Neuronal stem cell (in vitro differentiated cells): ENCODE measurements at regions not wholly inside any gene's neighbourhood (a gene's known extent, or its start where the extent isn't known, plus 50 kb on each side); places are given as distances from the start of the nearest gene placed in this dataset.

ENCODE experiments used
- DNase-seq: peaks from one replicate; pipeline ENCODE4 v3.0.0-alpha.2; 2013; ENCODE audit warnings: low spot score
- H2AFZ ChIP-seq: one replicate; pipeline ENCODE4 v1.6.1; 2013; ENCODE audit warnings: mild to moderate bottlenecking, low read length, inconsistent platforms
- H2AK5ac ChIP-seq: 2 replicates; pipeline ENCODE4 v1.6.1; 2013; ENCODE audit warnings: low read depth, mild to moderate bottlenecking, inconsistent platforms, low read length, moderate library complexity, mixed read lengths
- H2BK120ac ChIP-seq: 2 replicates; pipeline ENCODE4 v1.6.1; 2013; ENCODE audit warnings: low read depth, mild to moderate bottlenecking, inconsistent platforms, low read length, moderate library complexity, mixed read lengths
- H2BK12ac ChIP-seq: one replicate; pipeline ENCODE4 v1.6.1; 2013; ENCODE audit warnings: low read length, inconsistent platforms
- H2BK15ac ChIP-seq: 2 replicates; pipeline ENCODE4 v1.6.1; 2013; ENCODE audit warnings: mild to moderate bottlenecking, low read length, inconsistent platforms, mixed read lengths
- H2BK5ac ChIP-seq: one replicate; pipeline ENCODE4 v1.6.1; 2013; ENCODE audit warnings: inconsistent platforms, mild to moderate bottlenecking, low read length, moderate library complexity
- H3K14ac ChIP-seq: one replicate; pipeline ENCODE4 v1.6.1; 2013; ENCODE audit warnings: low read length, inconsistent platforms
- H3K18ac ChIP-seq: 2 replicates; pipeline ENCODE4 v1.6.1; 2013; ENCODE audit warnings: low read length, inconsistent platforms
- H3K23ac ChIP-seq: 2 replicates; pipeline ENCODE4 v1.6.1; 2013; ENCODE audit warnings: low read depth, mild to moderate bottlenecking, mixed read lengths, low read length, inconsistent platforms; ENCODE audit not compliant: poor library complexity
- H3K27ac ChIP-seq: replicated peaks from 3 replicates; pipeline ENCODE4 v1.5.1; 2013; ENCODE audit warnings: low read length, inconsistent platforms
- H3K27me3 ChIP-seq, 3 experiments: 2 replicates each; pipeline ENCODE4 v1.6.1; 2013; ENCODE audit warnings: low read length in 3 of 3, mild to moderate bottlenecking in 2 of 3, inconsistent platforms in 1 of 3, low read depth in 1 of 3, mixed read lengths in 1 of 3, moderate library complexity in 1 of 3; ENCODE audit not compliant: control insufficient read depth in 3 of 3, insufficient read depth in 3 of 3
- H3K36me3 ChIP-seq, 2 donors: replicated peaks in 1 of 2; 2 replicates each; pipeline ENCODE4 v1.6.1; 2013; ENCODE audit warnings: low read length in 2 of 2; ENCODE audit not compliant: control insufficient read depth in 2 of 2, insufficient read depth in 2 of 2
- H3K4ac ChIP-seq: 2 replicates; pipeline ENCODE4 v1.6.1; 2013; ENCODE audit warnings: inconsistent platforms, mild to moderate bottlenecking, low read length, moderate library complexity
- H3K4me1 ChIP-seq, 2 donors: 1 replicate in 1 of 2; 2 replicates in 1 of 2; pipeline ENCODE4 v1.6.1; 2013; ENCODE audit warnings: low read length in 2 of 2, low read depth in 1 of 2; ENCODE audit not compliant: control insufficient read depth in 2 of 2, insufficient read depth in 1 of 2
- H3K4me2 ChIP-seq: one replicate; pipeline ENCODE4 v1.6.1; 2013; ENCODE audit warnings: mild to moderate bottlenecking, low read length, inconsistent platforms; ENCODE audit not compliant: insufficient read depth, poor library complexity, severe bottlenecking
- H3K4me3 ChIP-seq, 2 donors: 2 replicates each; pipeline ENCODE4 v1.5.1; 2013; ENCODE audit warnings: low read length in 2 of 2, mild to moderate bottlenecking in 2 of 2, inconsistent platforms in 1 of 2, moderate library complexity in 1 of 2
- H3K79me1 ChIP-seq: one replicate; pipeline ENCODE4 v1.6.1; 2013; ENCODE audit warnings: low read depth, mild to moderate bottlenecking, inconsistent platforms, low read length, moderate library complexity
- H3K9ac ChIP-seq: one replicate; pipeline ENCODE4 v1.6.1; 2013; ENCODE audit warnings: mild to moderate bottlenecking, low read depth, low read length, inconsistent platforms; ENCODE audit not compliant: poor library complexity
- H3K9me3 ChIP-seq, 2 donors: replicated peaks in 1 of 2; 2 replicates each; pipeline versions ENCODE3 to v1.6.1; 2013; ENCODE audit warnings: low read length in 2 of 2, mild to moderate bottlenecking in 2 of 2, inconsistent platforms in 1 of 2, low read depth in 1 of 2, mixed read lengths in 1 of 2, moderate library complexity in 1 of 2; ENCODE audit not compliant: control insufficient read depth in 2 of 2, insufficient read depth in 1 of 2
- H4K8ac ChIP-seq: one replicate; pipeline ENCODE4 v1.6.1; 2013; ENCODE audit warnings: low read depth, mild to moderate bottlenecking, inconsistent platforms, low read length, moderate library complexity
- H4K91ac ChIP-seq: one replicate; pipeline ENCODE4 v1.6.1; 2013; ENCODE audit warnings: low read length, low read depth, mild to moderate bottlenecking, inconsistent platforms; ENCODE audit not compliant: poor library complexity
- WGBS, 2 donors: extraction: QIAGEN DNeasy Blood & Tissue Kit; methylation state at CpG; one replicate each; pipeline ENCODE4 v1.1.7; 2013; ENCODE audit warnings: missing lambda C conversion rate in 2 of 2, mixed read lengths in 1 of 2; ENCODE audit not compliant: insufficient read length in 2 of 2, insufficient replicate concordance in 1 of 2; ENCODE audit errors: extremely low coverage in 2 of 2; 5-methylcytosine and 5-hydroxymethylcytosine counted together

GRCh38 chr22:44423556-44424358, 74.3 kb downstream of the RTL6 start:
- Histone ChIP-seq H3K9me3 (no peaks in the 10 kb centered on the region), H2BK120ac (no peak overlapping the region), H2BK12ac (no peak overlapping the region), H3K23ac (no peak overlapping the region), H2AFZ (no peak overlapping the region), H3K4me3 (no peak overlapping the region), H2AK5ac (peak overlapping the region; percentile 32), H3K4me2 (no peak overlapping the region), H2BK15ac (no peak overlapping the region), H3K27ac (no peak overlapping the region), H4K8ac (no peak overlapping the region), H3K4me1 (peaks cover 3 to 11% of the 10 kb centered on the region in 2 donors), H3K79me1 (no peaks in the 10 kb centered on the region), H3K27me3 (no peaks in the 10 kb centered on the region), H3K18ac (no peak overlapping the region), H4K91ac (no peak overlapping the region), H3K36me3 (no peaks in the 10 kb centered on the region), H2BK5ac (no peak overlapping the region), H3K9ac (no peak overlapping the region), H3K14ac (no peak overlapping the region), H3K4ac (no peak overlapping the region)
- DNase-seq: no peak
- no CpG with 5 or more reads among the region's 14 CpGs for WGBS, 2 donors

DNA sequence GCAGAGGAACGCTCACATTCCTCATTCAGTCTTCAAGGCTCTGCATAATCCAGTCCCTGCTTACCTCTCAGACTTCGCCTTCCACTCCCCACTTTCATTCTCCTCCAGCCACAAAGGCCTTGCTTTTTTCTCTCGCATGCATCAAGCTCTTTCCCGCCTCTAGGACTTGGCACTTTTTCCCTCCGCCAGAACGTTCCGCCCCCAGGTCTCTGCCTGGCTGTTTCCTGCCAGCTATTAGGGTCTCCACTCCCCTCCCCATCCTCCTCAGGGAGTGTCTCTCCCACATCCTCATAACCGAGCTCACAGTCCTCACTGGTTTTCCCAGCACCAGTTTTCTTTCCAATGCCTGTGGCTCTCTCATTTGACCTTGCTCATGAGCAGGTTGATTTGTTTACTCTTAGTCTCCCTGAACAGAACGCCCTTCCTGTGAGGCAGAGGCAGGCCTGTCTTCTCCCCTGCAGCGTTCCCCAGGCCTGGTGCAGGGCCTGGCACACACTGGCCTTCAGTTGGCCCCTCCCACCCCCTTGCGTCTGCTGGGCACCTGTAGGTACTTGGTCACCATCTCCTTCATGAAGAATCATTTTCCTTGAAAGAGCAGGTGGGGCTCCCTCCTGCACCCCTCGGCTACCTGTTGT, 75.2 kb downstream of the RTL6 start:
- no CpG with 5 or more reads among the region's 12 CpGs for WGBS, 2 donors

GRCh38 chr22:44419429-44419828, 78.6 kb downstream of the RTL6 start:
- Histone ChIP-seq H3K4me2 (no peak overlapping the region), H3K27me3 (no peaks in the 10 kb centered on the region), H3K18ac (no peak overlapping the region), H3K27ac (no peak overlapping the region), H4K91ac (no peak overlapping the region), H3K9ac (no peak overlapping the region), H3K9me3 (no peaks in the 10 kb centered on the region), H3K4me1 (peaks cover 2 to 3% of the 10 kb centered on the region in 2 donors), H2AFZ (no peak overlapping the region), H2BK12ac (no peak overlapping the region), H2BK5ac (no peak overlapping the region), H3K79me1 (no peaks in the 10 kb centered on the region), H3K36me3 (no peaks in the 10 kb centered on the region), H2AK5ac (no peak overlapping the region), H4K8ac (no peak overlapping the region), H3K14ac (no peak overlapping the region), H2BK15ac (no peak overlapping the region), H3K4ac (no peak overlapping the region), H2BK120ac (no peak overlapping the region), H3K23ac (no peak overlapping the region), H3K4me3 (no peak overlapping the region)
- WGBS, 2 donors: no CpG with 5 or more reads among the region's 1 CpG
- DNase-seq: no peak

More for the DNA sequence above, 75.2 kb downstream of the RTL6 start:
- no peak overlapping the region for H2AK5ac ChIP-seq
- no peak overlapping the region for H3K23ac ChIP-seq
- H3K9ac ChIP-seq: no peak overlapping the region
- no peak overlapping the region for H2BK5ac ChIP-seq
- H4K91ac ChIP-seq: no peak overlapping the region
- H2AFZ ChIP-seq: peak overlapping the region; percentile 19
- H3K4me3 ChIP-seq: no peak overlapping the region
- no peak overlapping the region for H3K4ac ChIP-seq
- no peak overlapping the region for H4K8ac ChIP-seq
- no peak for DNase-seq
- H3K27ac ChIP-seq: no peak overlapping the region
- H3K27me3 ChIP-seq: no peaks in the 10 kb centered on the region
- no peak overlapping the region for H3K14ac ChIP-seq
- no peak overlapping the region for H2BK12ac ChIP-seq
- no peaks in the 10 kb centered on the region for H3K9me3 ChIP-seq
- H2BK120ac ChIP-seq: no peak overlapping the region
- H3K4me2 ChIP-seq: no peak overlapping the region
- peaks cover 3 to 11% of the 10 kb centered on the region in 2 donors for H3K4me1 ChIP-seq
- H3K36me3 ChIP-seq: no peaks in the 10 kb centered on the region
- peak overlapping the region; percentile 16 for H3K18ac ChIP-seq
- H3K79me1 ChIP-seq: no peaks in the 10 kb centered on the region
- no peak overlapping the region for H2BK15ac ChIP-seq

GRCh38 chr22:44413211-44413610, 84.8 kb downstream of the RTL6 start:
- no peaks in the 10 kb centered on the region for H3K9me3 ChIP-seq
- no peak overlapping the region for H2BK120ac ChIP-seq
- no peak overlapping the region for H3K23ac ChIP-seq
- H2BK15ac ChIP-seq: no peak overlapping the region
- H2BK12ac ChIP-seq: no peak overlapping the region
- H3K27ac ChIP-seq: no peak overlapping the region
- H2BK5ac ChIP-seq: no peak overlapping the region
- no peak overlapping the region for H4K91ac ChIP-seq
- H3K79me1 ChIP-seq: no peaks in the 10 kb centered on the region
- H2AK5ac ChIP-seq: no peak overlapping the region
- peaks cover 0 to 22% (median 0%) of the 10 kb centered on the region in 3 experiments for H3K27me3 ChIP-seq
- no peak overlapping the region for H3K4ac ChIP-seq
- H3K4me1 ChIP-seq: peaks cover 6 to 18% of the 10 kb centered on the region in 2 donors
- no peak overlapping the region for H3K4me2 ChIP-seq
- DNase-seq: no peak
- no peak overlapping the region for H4K8ac ChIP-seq
- no peak overlapping the region for H3K14ac ChIP-seq
- no peaks in the 10 kb centered on the region for H3K36me3 ChIP-seq
- no CpG with 5 or more reads among the region's 11 CpGs for WGBS, 2 donors
- no peak overlapping the region for H2AFZ ChIP-seq
- H3K18ac ChIP-seq: peak overlapping the region; percentile 59
- no peak overlapping the region for H3K9ac ChIP-seq
- no peak overlapping the region for H3K4me3 ChIP-seq
